22Rv1 (cell line): ENCODE measurements at regions not wholly inside any gene's neighbourhood (a gene's known extent, or its start where the extent isn't known, plus 50 kb on each side); places are given as distances from the start of the nearest gene placed in this dataset.

ENCODE experiments used
- CTCF ChIP-seq: fragments of 450-650 bp; IDR thresholded peaks from 2 replicates; pipeline ENCODE4 v1.5.1; 2017; ENCODE audit warnings: mild to moderate bottlenecking
- ZFX ChIP-seq: fragments of 450-650 bp; IDR thresholded peaks from 2 replicates; pipeline ENCODE4 v1.6.1; 2017; ENCODE audit warnings: antibody characterized with exemption, borderline replicate concordance

- TF ChIP-seq CTCF (no peak), ZFX (no peak)
Observed at GRCh38 chr12:75711271-75711670, 199.9 kb upstream of the KRR1 start.
